ENCODE measurements at regions not wholly inside any gene's neighbourhood (a gene's known extent, or its start where the extent isn't known, plus 50 kb on each side); places are given as distances from the start of the nearest gene placed in this dataset.
A peak's percentile ranks its signal among the peaks of the same experiment; 100 is the strongest.
"Not testable (repeated sequence)": the region's sequence is repeated elsewhere in the genome, so short reads cannot be mapped to it uniquely, and the experiment has no call there.

DNA sequence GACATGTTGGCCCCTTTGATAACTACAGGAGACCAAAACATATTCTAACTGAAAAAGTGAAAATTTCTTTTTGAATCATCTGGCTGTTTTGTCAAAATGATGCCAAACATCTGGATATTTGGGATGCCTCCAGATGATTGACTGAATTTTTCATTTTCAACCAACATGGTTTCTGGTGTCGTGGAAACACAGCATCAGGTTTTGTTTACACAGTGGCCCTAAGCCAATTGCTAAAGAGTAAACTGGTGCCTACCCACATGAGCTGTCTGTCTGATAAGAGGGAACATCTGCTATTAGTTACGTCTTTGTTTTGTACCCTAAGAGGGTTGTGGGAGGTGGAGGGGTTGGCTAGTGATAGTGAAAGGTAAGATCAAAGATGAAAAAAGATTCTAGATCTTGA is 204.8 kb downstream of the KCNK2 start:
- peak in 1 of 2 experiments; percentile 8 for DNase-seq

DNA sequence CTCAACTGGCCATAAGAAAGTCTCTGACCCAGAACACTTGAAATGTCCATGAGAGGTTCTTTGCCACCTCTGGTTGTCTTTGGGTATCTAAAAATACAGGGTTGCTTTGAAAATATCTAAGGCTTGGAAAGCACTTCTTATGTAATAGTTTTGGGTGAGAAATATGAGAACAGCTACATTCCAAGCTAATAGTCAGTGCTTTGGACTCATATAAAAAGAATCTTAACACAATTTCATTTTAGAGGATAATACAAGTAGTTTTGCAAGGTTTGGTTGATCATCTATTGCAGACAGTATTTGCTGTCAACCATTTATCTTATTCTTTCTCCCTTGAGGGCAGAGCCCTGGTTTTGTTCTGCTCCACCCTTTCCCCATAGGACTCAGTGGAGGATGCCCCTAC is 207.5 kb downstream of the KCNK2 start:
- no peaks in the 10 kb centered on the region for H3K9me3 ChIP-seq (replicated peaks)
- no peak overlapping the region for H3K27ac ChIP-seq
- DNase-seq, result no peak
- H3K27me3 ChIP-seq, result no peaks in the 10 kb centered on the region
- no peaks in the 10 kb centered on the region for H3K4me1 ChIP-seq
- no peaks in the 10 kb centered on the region for H3K36me3 ChIP-seq
- no peak overlapping the region for H3K4me3 ChIP-seq

More for the DNA sequence above, 204.8 kb downstream of the KCNK2 start:
- no peaks in the 10 kb centered on the region for H3K36me3 ChIP-seq
- H3K4me3 ChIP-seq, result no peak overlapping the region
- H3K27me3 ChIP-seq, result no peaks in the 10 kb centered on the region
- H3K9me3 ChIP-seq (replicated peaks), result no peaks in the 10 kb centered on the region
- no peaks in the 10 kb centered on the region for H3K4me1 ChIP-seq
- H3K27ac ChIP-seq, result no peak overlapping the region

DNA sequence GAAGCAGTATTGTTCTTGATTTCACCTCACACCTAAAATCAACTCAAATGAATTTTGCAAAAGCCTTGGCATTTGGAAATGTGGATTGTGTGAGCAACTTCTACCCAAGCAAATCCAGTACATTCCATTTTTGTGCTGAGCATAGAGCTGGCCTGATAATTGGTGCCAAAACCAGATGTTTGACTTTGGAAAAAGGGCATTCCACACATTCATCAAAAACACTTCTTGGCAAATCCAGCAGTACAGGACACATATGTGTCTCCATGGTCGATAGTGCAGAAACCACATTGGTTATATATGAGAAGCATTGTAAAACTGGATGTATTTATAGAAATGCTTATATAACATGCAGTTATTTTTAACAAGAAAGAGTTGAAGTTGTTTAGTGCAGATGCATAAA is 210.4 kb downstream of the KCNK2 start:
- H3K4me1 ChIP-seq, result no peaks in the 10 kb centered on the region
- H3K36me3 ChIP-seq, result no peaks in the 10 kb centered on the region
- no peaks in the 10 kb centered on the region for H3K9me3 ChIP-seq (replicated peaks)
- no peaks in the 10 kb centered on the region for H3K27me3 ChIP-seq
- no peak overlapping the region for H3K27ac ChIP-seq
- H3K4me3 ChIP-seq, result no peak overlapping the region
- DNase-seq, result no peak

DNA sequence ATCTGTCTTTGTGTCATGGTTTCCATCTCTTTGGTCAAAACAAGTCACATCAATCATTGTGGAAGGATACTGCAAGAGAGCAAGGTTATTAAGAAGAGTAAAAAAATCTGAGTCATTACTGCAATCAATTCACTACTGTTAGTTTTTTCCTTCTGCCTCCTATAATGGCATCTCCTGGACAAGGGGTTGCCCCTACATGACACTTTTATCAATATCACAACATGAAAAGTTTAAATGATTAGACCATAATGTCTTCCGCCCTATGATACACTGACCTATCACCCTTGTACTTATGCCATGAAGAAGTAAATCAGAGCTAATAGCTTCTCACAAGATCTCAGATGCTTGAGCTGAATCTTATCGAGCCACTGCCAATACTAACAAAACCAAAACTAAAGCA is 223.9 kb downstream of the KCNK2 start:
- Histone ChIP-seq H3K36me3 (no peaks in the 10 kb centered on the region), H3K4me1 (no peaks in the 10 kb centered on the region), H3K27ac (no peak overlapping the region), H3K9me3 (replicated peaks) (no peaks in the 10 kb centered on the region), H3K4me3 (no peak overlapping the region), H3K27me3 (no peaks in the 10 kb centered on the region)
- no peak for DNase-seq

DNA sequence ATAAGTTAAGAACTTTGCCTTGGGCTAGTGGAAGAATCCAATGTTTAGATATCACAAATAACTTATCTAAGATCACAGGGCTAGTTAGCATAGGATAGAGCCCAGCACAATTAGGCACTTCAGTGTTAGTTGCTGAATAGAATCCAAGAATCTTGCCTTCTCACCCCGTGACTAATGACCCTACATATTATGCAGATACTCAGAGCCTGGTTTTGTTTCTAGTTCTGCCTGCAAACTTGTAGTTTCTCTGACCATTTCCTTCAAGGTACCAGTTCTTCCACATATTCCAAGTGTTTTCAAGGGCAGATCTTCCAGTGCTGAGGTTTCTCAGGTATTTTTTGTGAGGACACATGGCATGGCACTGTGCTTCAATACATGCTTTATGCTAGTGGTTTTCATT is 239.3 kb downstream of the KCNK2 start:
- Histone ChIP-seq H3K27me3 (no peaks in the 10 kb centered on the region), H3K4me1 (no peaks in the 10 kb centered on the region), H3K9me3 (replicated peaks) (no peaks in the 10 kb centered on the region), H3K36me3 (no peaks in the 10 kb centered on the region), H3K4me3 (no peak overlapping the region), H3K27ac (no peak overlapping the region)
- DNase-seq, result peak in 1 of 2 experiments; percentile 7

DNA sequence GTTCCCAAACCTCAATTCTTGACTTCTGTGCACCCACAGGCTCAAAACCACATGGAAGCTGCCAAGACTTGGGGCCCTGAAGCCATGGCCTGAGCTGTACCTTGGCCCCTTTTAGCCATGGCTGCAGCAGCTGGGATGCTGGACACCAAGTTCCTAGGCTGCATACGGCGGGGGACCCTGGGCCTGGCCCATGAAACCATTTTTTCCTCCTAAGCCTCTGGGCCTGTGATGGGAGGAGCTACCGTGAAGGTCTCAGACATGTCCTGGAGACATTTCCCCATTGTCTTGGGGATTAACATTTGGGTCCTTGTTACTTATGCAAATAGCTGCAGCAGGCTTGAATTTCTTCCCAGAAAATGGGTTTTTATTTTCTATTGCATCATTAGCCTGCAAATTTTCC is 241.5 kb downstream of the KCNK2 start:
- H3K4me3 ChIP-seq; H3K9me3 ChIP-seq (replicated peaks); DNase-seq; H3K27ac ChIP-seq; H3K4me1 ChIP-seq; H3K36me3 ChIP-seq; H3K27me3 ChIP-seq: not testable (repeated sequence)

DNA sequence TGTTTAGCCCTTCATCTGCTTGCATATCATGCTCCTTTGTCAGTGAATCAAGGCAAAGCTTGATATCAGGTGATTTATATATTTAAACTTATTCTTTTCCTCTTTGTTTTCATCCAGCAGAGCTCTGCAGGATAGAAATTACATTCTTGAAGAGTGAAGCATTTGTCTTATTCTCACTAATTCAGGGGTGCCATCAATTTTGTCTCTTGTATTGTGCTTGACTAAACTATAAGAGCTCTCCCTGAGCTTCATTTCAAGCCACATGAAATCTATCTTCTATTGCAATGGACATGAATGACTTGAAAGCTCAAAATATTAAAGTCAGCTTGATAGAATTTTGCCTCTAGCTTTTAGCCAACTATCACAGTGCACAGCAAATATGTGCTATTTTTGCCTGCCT is 236.7 kb upstream of the KCTD3 start:
- no peaks in the 10 kb centered on the region for H3K36me3 ChIP-seq
- no peak overlapping the region for H3K27ac ChIP-seq
- H3K4me1 ChIP-seq, result no peaks in the 10 kb centered on the region
- DNase-seq, result no peak
- no peaks in the 10 kb centered on the region for H3K9me3 ChIP-seq (replicated peaks)
- no peak overlapping the region for H3K4me3 ChIP-seq
- no peaks in the 10 kb centered on the region for H3K27me3 ChIP-seq

DNA sequence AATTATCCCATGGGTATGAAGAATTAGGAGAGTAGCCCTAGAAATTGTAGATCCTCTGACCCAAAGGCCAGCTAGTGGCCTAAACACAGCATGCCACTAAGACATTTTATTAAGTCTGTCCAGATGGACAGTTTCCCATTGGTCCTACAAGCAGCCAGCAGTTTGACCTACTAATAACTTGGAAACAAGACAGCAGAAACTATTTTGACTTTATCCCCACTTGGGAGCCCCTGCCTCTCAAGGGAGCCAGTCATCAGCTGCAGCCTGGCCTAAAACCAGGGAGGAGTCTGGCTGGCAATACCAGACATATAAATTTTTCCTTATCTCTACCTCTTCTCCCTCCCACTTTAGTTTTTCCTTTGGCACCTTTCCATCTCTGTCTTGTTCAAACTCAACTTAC is 222.6 kb upstream of the KCTD3 start:
- no peaks in the 10 kb centered on the region for H3K9me3 ChIP-seq (replicated peaks)
- H3K36me3 ChIP-seq, result no peaks in the 10 kb centered on the region
- DNase-seq, result no peak
- no peaks in the 10 kb centered on the region for H3K27me3 ChIP-seq
- no peaks in the 10 kb centered on the region for H3K4me1 ChIP-seq
- H3K4me3 ChIP-seq, result no peak overlapping the region
- no peak overlapping the region for H3K27ac ChIP-seq

DNA sequence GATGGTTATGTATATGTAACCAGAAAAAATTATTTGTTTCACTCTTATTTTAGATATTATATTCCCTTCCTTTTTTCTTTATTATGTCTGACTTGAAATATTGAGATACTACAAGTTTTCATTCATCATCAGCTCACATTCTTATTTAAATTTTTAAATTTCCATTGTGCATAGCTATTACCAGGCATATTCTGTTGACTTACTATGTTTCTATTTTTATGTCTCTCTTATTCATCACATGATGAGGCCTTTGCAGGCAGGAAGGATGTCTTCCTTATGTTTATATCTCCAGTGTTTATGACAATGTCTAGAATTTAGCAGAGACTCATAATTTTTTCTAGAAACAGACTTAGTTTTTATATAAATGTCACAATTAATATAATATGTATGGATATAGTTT is 221.9 kb upstream of the KCTD3 start:
- H3K36me3 ChIP-seq, result no peaks in the 10 kb centered on the region
- H3K27me3 ChIP-seq, result no peaks in the 10 kb centered on the region
- H3K9me3 ChIP-seq (replicated peaks), result no peaks in the 10 kb centered on the region
- no peaks in the 10 kb centered on the region for H3K4me1 ChIP-seq
- DNase-seq, result no peak
- H3K27ac ChIP-seq, result no peak overlapping the region
- no peak overlapping the region for H3K4me3 ChIP-seq

DNA sequence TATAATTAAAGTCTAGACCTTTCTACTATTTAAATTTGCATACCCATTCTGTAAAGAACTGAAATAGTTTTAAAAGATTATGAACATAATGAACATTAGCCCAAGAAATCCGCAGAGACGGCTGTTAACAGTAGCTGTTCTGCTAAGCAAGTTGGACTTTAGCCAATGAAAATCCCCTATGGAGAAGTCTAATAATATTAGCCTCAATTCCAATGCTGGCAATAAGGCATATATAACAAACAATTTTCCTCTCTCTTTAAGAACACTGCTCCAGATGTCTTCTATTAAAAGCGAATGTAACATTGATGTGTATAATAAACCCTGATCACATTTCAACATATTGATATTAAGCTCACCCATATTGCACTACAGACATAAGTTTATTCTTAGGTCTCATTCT is 221.3 kb upstream of the KCTD3 start:
- Histone ChIP-seq H3K36me3 (no peaks in the 10 kb centered on the region), H3K9me3 (replicated peaks) (no peaks in the 10 kb centered on the region), H3K27ac (no peak overlapping the region), H3K27me3 (no peaks in the 10 kb centered on the region), H3K4me1 (no peaks in the 10 kb centered on the region), H3K4me3 (no peak overlapping the region)
- DNase-seq, result no peak

DNA sequence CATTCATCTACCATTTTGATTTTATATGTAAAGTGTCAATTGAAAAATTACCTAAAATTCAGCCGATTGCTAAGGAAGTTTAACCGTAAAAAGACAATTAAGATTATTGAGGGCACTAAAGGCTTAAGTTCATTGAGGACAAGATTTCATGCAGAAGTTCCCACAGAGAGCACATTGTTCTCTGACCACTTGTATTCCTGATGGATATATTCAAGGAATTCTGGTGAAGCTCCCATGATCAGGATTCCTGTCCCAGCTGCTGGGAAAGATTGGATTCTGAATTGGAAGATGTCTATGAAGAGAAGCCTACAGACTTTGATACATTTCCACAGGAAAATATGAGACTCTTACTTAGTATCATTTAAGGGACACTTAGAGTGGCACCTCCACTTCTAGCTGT is 209.2 kb upstream of the KCTD3 start:
- Histone ChIP-seq H3K27ac (no peak overlapping the region), H3K27me3 (no peaks in the 10 kb centered on the region), H3K36me3 (no peaks in the 10 kb centered on the region), H3K9me3 (replicated peaks) (no peaks in the 10 kb centered on the region), H3K4me3 (no peak overlapping the region), H3K4me1 (no peaks in the 10 kb centered on the region)
- DNase-seq, result peak in 1 of 2 experiments; percentile 16

DNA sequence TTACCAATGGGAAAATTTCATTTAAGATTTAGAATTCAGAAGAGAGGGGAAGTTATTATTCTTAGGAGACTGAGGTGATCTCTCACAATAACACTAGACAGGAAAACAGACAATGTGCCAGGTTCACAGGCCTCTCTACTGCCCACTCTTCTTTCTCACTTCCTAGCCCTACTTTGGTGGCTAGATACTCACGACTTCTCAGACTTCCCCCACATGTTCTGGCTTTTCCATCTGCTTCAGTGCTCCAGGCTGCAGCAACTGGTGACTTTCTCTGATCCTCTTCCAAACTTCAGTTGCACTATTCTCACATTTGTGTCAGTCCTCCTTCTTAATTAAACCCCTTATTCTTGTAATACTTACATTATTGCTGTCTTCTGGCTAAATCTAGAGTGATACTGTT is 208.7 kb upstream of the KCTD3 start:
- Histone ChIP-seq H3K27ac (no peak overlapping the region), H3K27me3 (no peaks in the 10 kb centered on the region), H3K4me1 (no peaks in the 10 kb centered on the region), H3K9me3 (replicated peaks) (no peaks in the 10 kb centered on the region), H3K36me3 (no peaks in the 10 kb centered on the region), H3K4me3 (no peak overlapping the region)
- no peak for DNase-seq

DNA sequence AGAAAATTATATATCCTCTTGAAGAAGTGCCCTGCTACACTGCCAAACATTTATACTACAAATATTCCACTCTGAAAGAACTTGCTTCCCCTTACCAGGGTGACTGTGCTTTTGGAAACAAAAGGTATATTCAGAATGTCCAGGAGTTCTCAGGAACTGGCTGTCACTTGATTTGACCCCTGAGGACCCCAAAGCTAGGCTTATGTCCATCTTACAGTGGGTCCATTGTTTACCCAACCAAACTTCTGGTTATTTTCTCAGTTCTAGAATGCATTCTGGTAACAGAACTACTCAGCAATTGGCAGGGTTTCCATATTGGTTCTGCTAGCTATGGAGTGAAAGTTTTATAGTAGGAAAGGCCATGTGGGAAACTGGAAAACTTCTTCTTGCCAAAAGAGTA is 207.1 kb upstream of the KCTD3 start:
- Histone ChIP-seq H3K36me3 (no peaks in the 10 kb centered on the region), H3K4me1 (no peaks in the 10 kb centered on the region), H3K27me3 (no peaks in the 10 kb centered on the region), H3K27ac (no peak overlapping the region), H3K4me3 (no peak overlapping the region), H3K9me3 (replicated peaks) (no peaks in the 10 kb centered on the region)
- no peak for DNase-seq

DNA sequence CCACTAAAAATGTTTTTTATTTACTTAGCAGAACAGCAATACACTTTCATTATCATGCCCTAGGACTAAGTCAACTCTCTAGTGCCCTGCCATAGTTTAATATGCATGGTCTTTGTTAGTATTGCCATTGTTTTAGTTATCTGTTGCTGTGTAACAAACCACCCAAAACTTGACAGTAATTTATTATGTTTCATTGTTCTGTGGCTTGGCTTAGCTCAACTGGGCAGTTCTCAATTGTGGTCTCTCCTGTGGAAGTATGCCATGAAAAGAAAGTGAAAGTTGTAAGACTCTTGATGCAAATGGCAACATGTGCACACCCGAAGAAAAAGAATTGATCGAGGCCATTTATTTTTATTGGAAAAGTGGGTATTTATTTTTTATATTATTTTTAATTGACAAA is 206.3 kb upstream of the KCTD3 start:
- Histone ChIP-seq H3K4me3 (no peak overlapping the region), H3K4me1 (no peaks in the 10 kb centered on the region), H3K27me3 (no peaks in the 10 kb centered on the region), H3K9me3 (replicated peaks) (no peaks in the 10 kb centered on the region), H3K36me3 (no peaks in the 10 kb centered on the region), H3K27ac (no peak overlapping the region)
- no peak for DNase-seq

DNA sequence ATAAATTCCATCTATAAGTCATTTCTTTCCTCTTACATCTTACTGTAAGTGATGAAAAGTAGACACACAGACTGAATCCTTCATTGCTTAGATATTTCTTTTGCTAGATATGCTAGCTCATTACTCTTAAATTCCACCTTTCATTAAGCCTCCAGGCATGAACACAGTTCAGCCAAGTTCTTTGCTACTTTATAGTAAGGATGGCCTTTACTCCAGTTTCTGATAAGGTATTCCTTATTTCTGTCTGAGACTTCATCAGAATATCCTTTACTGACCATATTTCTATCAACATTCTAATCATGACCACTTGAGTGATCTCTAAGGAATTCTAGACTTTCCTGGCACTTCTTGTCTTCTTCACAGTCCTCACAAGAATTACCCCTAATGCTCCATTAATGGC is 191.7 kb upstream of the KCTD3 start:
- Histone ChIP-seq H3K27me3 (no peaks in the 10 kb centered on the region), H3K4me1 (no peaks in the 10 kb centered on the region; the same call in 1 of the 2 replicates), H3K36me3 (no peaks in the 10 kb centered on the region), H3K27ac (no peak overlapping the region), H3K9me3 (replicated peaks) (no peaks in the 10 kb centered on the region), H3K4me3 (no peak overlapping the region)
- DNase-seq, result no peak

DNA sequence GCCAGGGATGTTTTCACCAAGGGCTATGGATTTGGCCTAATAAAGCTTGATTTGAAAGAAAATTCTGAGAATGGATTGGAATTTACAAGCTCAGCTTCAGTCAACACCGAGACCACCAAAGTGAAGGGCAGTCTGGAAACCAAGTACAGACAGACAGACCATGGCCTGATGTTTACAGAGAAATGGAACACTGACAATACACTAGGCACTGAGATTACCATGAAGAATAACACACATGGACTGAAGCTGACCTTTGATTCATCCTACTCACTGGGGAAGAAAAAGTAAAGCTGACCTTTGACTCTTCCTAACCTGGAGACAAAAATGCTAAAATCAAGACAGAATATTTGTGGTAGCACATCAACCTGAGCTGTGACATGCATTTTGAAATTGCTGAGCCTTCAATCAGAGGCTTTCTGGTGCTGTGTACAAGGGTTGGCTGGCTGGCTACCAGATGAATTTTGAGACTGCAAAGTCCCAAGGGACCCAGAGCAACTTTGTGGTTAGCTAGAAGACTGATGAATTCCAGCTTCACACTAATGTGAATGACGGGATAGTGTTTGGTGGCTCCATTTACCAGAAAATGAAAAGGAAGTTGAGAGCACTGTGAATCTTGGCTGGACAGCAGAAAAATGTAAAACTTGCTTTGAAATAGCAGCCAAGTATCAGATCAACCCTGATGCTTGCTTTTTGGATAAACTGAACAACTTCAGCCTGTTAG is 190.4 kb upstream of the KCTD3 start:
- Histone ChIP-seq H3K4me1 (no peaks in the 10 kb centered on the region; the same call in 1 of the 2 replicates), H3K36me3 (no peaks in the 10 kb centered on the region), H3K4me3 (no peak overlapping the region), H3K27ac (no peak overlapping the region), H3K27me3 (no peaks in the 10 kb centered on the region), H3K9me3 (replicated peaks) (no peaks in the 10 kb centered on the region)
- DNase-seq, result peak; percentile 32 to 54
